H9 (cell line): ENCODE measurements at regions not wholly inside any gene's neighbourhood (a gene's known extent, or its start where the extent isn't known, plus 50 kb on each side); places are given as distances from the start of the nearest gene placed in this dataset.

ENCODE experiments used
- DNase-seq: peaks from one replicate; pipeline ENCODE4 v3.0.0-alpha.2; 2017
- H2AFZ ChIP-seq: one replicate; pipeline ENCODE4 v1.6.1; 2013; ENCODE audit warnings: mild to moderate bottlenecking, low read length, control low read depth, moderate library complexity
- H2AK5ac ChIP-seq: 2 replicates; pipeline ENCODE4 v1.6.1; 2013; ENCODE audit warnings: low read length, control low read depth, mixed read lengths; ENCODE audit not compliant: insufficient read length
- H2BK120ac ChIP-seq: one replicate; pipeline ENCODE4 v1.6.1; 2013; ENCODE audit warnings: low read depth, mild to moderate bottlenecking, low read length, control low read depth, inconsistent platforms; ENCODE audit not compliant: poor library complexity, severe bottlenecking
- H2BK12ac ChIP-seq: 2 replicates; pipeline ENCODE4 v1.6.1; 2013; ENCODE audit warnings: low read length, control low read depth, mixed read lengths, low read depth; ENCODE audit not compliant: insufficient read length
- H2BK15ac ChIP-seq: 2 replicates; pipeline ENCODE4 v1.6.1; 2013; ENCODE audit warnings: low read depth, low read length, control low read depth
- H2BK20ac ChIP-seq: one replicate; pipeline ENCODE4 v1.6.1; 2013; ENCODE audit warnings: low read depth, mild to moderate bottlenecking, low read length, control low read depth, inconsistent platforms; ENCODE audit not compliant: poor library complexity, severe bottlenecking
- H2BK5ac ChIP-seq: 2 replicates; pipeline ENCODE4 v1.6.1; 2013; ENCODE audit warnings: low read length, control low read depth, mixed read lengths; ENCODE audit not compliant: insufficient read length
- H3K14ac ChIP-seq: 2 replicates; pipeline ENCODE4 v1.6.1; 2013; ENCODE audit warnings: low read length, control low read depth; ENCODE audit not compliant: insufficient read depth
- H3K18ac ChIP-seq: 2 replicates; pipeline ENCODE4 v1.6.1; 2013; ENCODE audit warnings: low read depth, mild to moderate bottlenecking, mixed read lengths, low read length, control low read depth; ENCODE audit not compliant: insufficient read length
- H3K23ac ChIP-seq: 2 replicates; pipeline ENCODE4 v1.6.1; 2013; ENCODE audit warnings: low read length, control low read depth, mixed read lengths, low read depth; ENCODE audit not compliant: insufficient read length
- H3K23me2 ChIP-seq: 2 replicates; pipeline ENCODE4 v1.6.1; 2013; ENCODE audit warnings: low read depth, mild to moderate bottlenecking, mixed read lengths, low read length, control low read depth; ENCODE audit not compliant: insufficient read length, poor library complexity, severe bottlenecking
- H3K27ac ChIP-seq: 2 replicates; pipeline ENCODE4 v1.5.1; 2013; ENCODE audit warnings: low read length, control low read depth, mixed read lengths, low read depth; ENCODE audit not compliant: insufficient read length
- H3K27me3 ChIP-seq: 2 replicates; pipeline ENCODE4 v1.6.1; 2013; ENCODE audit warnings: low read length, control low read depth, inconsistent platforms; ENCODE audit not compliant: insufficient read depth
- H3K4ac ChIP-seq: 2 replicates; pipeline ENCODE4 v1.6.1; 2013; ENCODE audit warnings: low read depth, mild to moderate bottlenecking, control low read depth, inconsistent platforms, low read length, moderate library complexity
- H3K4me1 ChIP-seq: 2 replicates; pipeline ENCODE4 v1.6.1; 2013; ENCODE audit warnings: low read length, control low read depth, inconsistent platforms; ENCODE audit not compliant: insufficient read depth
- H3K4me2 ChIP-seq: 2 replicates; pipeline ENCODE4 v1.6.1; 2013; ENCODE audit warnings: low read length, control low read depth, mixed read lengths; ENCODE audit not compliant: insufficient read length, insufficient read depth
- H3K56ac ChIP-seq: 2 replicates; pipeline ENCODE4 v1.6.1; 2013; ENCODE audit warnings: low read depth, mild to moderate bottlenecking, mixed read lengths, low read length, control low read depth; ENCODE audit not compliant: insufficient read length
- H3K79me1 ChIP-seq: 2 replicates; pipeline ENCODE4 v1.6.1; 2013; ENCODE audit warnings: low read depth, mild to moderate bottlenecking, moderate library complexity, low read length, control low read depth, inconsistent platforms; ENCODE audit not compliant: insufficient read depth, poor library complexity, severe bottlenecking
- H3K79me2 ChIP-seq: 2 replicates; pipeline ENCODE4 v1.6.1; 2013; ENCODE audit warnings: low read length, control low read depth, inconsistent platforms; ENCODE audit not compliant: insufficient read depth
- H3K9ac ChIP-seq: 2 replicates; pipeline ENCODE4 v1.6.1; 2013; ENCODE audit warnings: low read length, control low read depth, mixed read lengths; ENCODE audit not compliant: insufficient read length; ENCODE audit errors: extremely low read depth
- H3K9me3 ChIP-seq: one replicate; pipeline ENCODE4 v1.6.1; 2013; ENCODE audit warnings: low read depth, low read length, inconsistent platforms; ENCODE audit not compliant: control insufficient read depth
- H3T11ph ChIP-seq: one replicate; pipeline ENCODE4 v1.6.1; 2013; ENCODE audit warnings: mild to moderate bottlenecking, low read length, control low read depth, inconsistent platforms
- H4K20me1 ChIP-seq: one replicate; pipeline ENCODE4 v1.6.1; 2013; ENCODE audit not compliant: control insufficient read depth, insufficient read length, insufficient read depth
- H4K5ac ChIP-seq: 2 replicates; pipeline ENCODE4 v1.6.1; 2013; ENCODE audit warnings: low read depth, mild to moderate bottlenecking, mixed read lengths, low read length, control low read depth; ENCODE audit not compliant: insufficient read length
- H4K8ac ChIP-seq: replicated peaks from 2 replicates; pipeline ENCODE4 v1.6.1; 2013; ENCODE audit warnings: low read length, control low read depth, mixed read lengths, low read depth; ENCODE audit not compliant: insufficient read length
- H4K91ac ChIP-seq: 2 replicates; pipeline ENCODE4 v1.6.1; 2013; ENCODE audit warnings: low read depth, mild to moderate bottlenecking, moderate library complexity, mixed read lengths, low read length, control low read depth; ENCODE audit not compliant: insufficient read length
- H3K27ac Mint-ChIP-seq, 3 experiments: 2 replicates in 2 of 3; 3 replicates in 1 of 3; pipeline ENCODE4 v1.8.0; 2020 to 2021; ENCODE audit warnings: mixed read lengths in 3 of 3, mild to moderate bottlenecking in 1 of 3, moderate library complexity in 1 of 3
- H3K27me3 Mint-ChIP-seq: 2 replicates; pipeline ENCODE4 v1.8.0; 2021; ENCODE audit warnings: low read depth, mild to moderate bottlenecking, moderate library complexity, mixed read lengths
- H3K36me3 Mint-ChIP-seq, 3 experiments: 2 replicates in 2 of 3; 3 replicates in 1 of 3; pipeline ENCODE4 v1.8.0; 2020 to 2021; ENCODE audit warnings: low read depth in 3 of 3, mixed read lengths in 3 of 3; ENCODE audit not compliant: insufficient read depth in 1 of 3
- H3K4me1 Mint-ChIP-seq, 2 experiments: 2 replicates each; pipeline ENCODE4 v1.8.0; 2020; ENCODE audit warnings: mixed read lengths in 2 of 2
- H3K4me3 Mint-ChIP-seq, 2 experiments: 2 replicates in 1 of 2; 3 replicates in 1 of 2; pipeline ENCODE4 v1.8.0; 2020 to 2021; ENCODE audit warnings: mild to moderate bottlenecking in 2 of 2, mixed read lengths in 2 of 2, moderate library complexity in 1 of 2
- H3K9me3 Mint-ChIP-seq, 2 experiments: 2 replicates in 1 of 2; 3 replicates in 1 of 2; pipeline ENCODE4 v1.8.0; 2020; ENCODE audit warnings: mild to moderate bottlenecking in 2 of 2, mixed read lengths in 2 of 2, moderate library complexity in 1 of 2
- CTCF ChIP-seq: fragments of 200-600 bp; sonication (generic); conservative IDR thresholded peaks from 3 replicates; pipeline ENCODE4 v1.8.0; 2021; ENCODE audit warnings: antibody characterized with exemption, mild to moderate bottlenecking
- WGBS: extraction: QIAGEN DNeasy Blood & Tissue Kit; methylation state at CpG from one replicate; pipeline ENCODE4 v1.1.7; 2013; ENCODE audit warnings: missing lambda C conversion rate, low lambda C conversion rate, mixed read lengths; ENCODE audit not compliant: insufficient read length; ENCODE audit errors: extremely low coverage; 5-methylcytosine and 5-hydroxymethylcytosine counted together

DNA sequence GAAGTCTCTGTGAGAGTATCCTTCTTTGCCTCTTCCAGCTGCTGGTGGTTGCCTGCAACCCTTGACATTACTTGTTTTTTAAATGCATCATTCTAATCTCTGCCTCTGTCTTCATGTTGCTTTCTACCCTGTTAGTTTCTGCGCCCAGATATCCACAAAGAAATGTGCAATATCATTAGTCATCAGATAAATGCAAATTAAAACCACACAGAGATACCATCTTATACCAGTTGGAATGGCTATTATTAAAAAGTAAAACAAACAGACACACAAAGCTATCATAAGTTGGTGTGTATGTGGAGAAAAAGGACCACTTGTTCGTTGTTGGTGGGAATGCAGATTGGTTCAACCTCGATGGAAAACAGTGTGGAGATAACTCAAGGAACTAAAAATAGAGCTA lies 517.4 kb downstream of the FAT4 start:
- no peak overlapping the region for H3K56ac ChIP-seq
- no CpG with 5 or more reads among the region's 3 CpGs for WGBS
- no peak overlapping the region for H3K27ac Mint-ChIP-seq
- H3K4ac ChIP-seq = no peak overlapping the region
- no peak overlapping the region for H2BK15ac ChIP-seq
- H3K27ac ChIP-seq = no peak overlapping the region
- H4K5ac ChIP-seq = no peak overlapping the region
- H2BK5ac ChIP-seq = no peak overlapping the region
- no peak overlapping the region for H3K4me2 ChIP-seq
- no peak overlapping the region for H3K4me3 Mint-ChIP-seq
- no peaks in the 10 kb centered on the region for H4K20me1 ChIP-seq
- no peak for DNase-seq
- no peaks in the 10 kb centered on the region for H3K4me1 Mint-ChIP-seq
- H2AFZ ChIP-seq = no peak overlapping the region
- H3K79me2 ChIP-seq = no peaks in the 10 kb centered on the region
- H3T11ph ChIP-seq = no peak overlapping the region
- no peak overlapping the region for H3K23ac ChIP-seq
- no peak overlapping the region for H3K9ac ChIP-seq
- no peaks in the 10 kb centered on the region for H3K27me3 Mint-ChIP-seq
- H3K79me1 ChIP-seq = no peaks in the 10 kb centered on the region
- H4K8ac ChIP-seq = no peak overlapping the region
- no peak overlapping the region for H4K91ac ChIP-seq
- no peaks in the 10 kb centered on the region for H3K9me3 ChIP-seq
- no peak overlapping the region for H2BK20ac ChIP-seq
- no peaks in the 10 kb centered on the region for H3K27me3 ChIP-seq
- no peak overlapping the region for H3K14ac ChIP-seq
- H2BK12ac ChIP-seq = no peak overlapping the region
- no peak overlapping the region for H3K18ac ChIP-seq
- H3K23me2 ChIP-seq = no peaks in the 10 kb centered on the region
- H3K36me3 Mint-ChIP-seq = no peaks in the 10 kb centered on the region
- no peak overlapping the region for H2BK120ac ChIP-seq
- no peaks in the 10 kb centered on the region for H3K4me1 ChIP-seq
- TF ChIP-seq CTCF = no peak
- no peaks in the 10 kb centered on the region; a peak in 1 of 5 replicates for H3K9me3 Mint-ChIP-seq
- no peak overlapping the region for H2AK5ac ChIP-seq
